GM12878 (cell line): ENCODE measurements at regions not wholly inside any gene's neighbourhood (a gene's known extent, or its start where the extent isn't known, plus 50 kb on each side); places are given as distances from the start of the nearest gene placed in this dataset.

Experiments used
- ATAC-seq: fragments of 200-7000 bp; cut with Tn5 transposase; 3 replicates; pipeline ENCODE4 v1.9.1; 2020; ENCODE audit warnings: mild to moderate bottlenecking, moderate library complexity
- BruUV-seq: library from RNA; stranded (reverse); fragments of 400-500 nt; replicated peaks from 2 replicates; lab custom pipeline; 2021; lab: Mats Ljungman, UMichigan
- CTCF ChIA-PET: fragments of 300-600 bp; sonication (Branson Sonifier 250); formaldehyde crosslinking; extraction: SDS; loops from one replicate; lab custom pipeline; 2021; ENCODE audit warnings: inconsistent platforms; lab: Yijun Ruan, JAX
- POLR2A ChIA-PET: fragments of 350-600 bp; formaldehyde crosslinking; extraction: SDS; loops from one replicate; lab custom pipeline; 2021; ENCODE audit warnings: inconsistent platforms; lab: Charles Lee
- RAD21 ChIA-PET: fragments of 300-600 bp; sonication (Branson Sonifier 250); formaldehyde crosslinking; loops from one replicate; lab custom pipeline; 2023; ENCODE audit warnings: antibody characterized with exemption; ENCODE audit not compliant: unreplicated experiment; lab: Charles Lee
- SMC1A ChIA-PET: fragments of 300-600 bp; sonication (Branson Sonifier 250); formaldehyde crosslinking; loops from one replicate; lab custom pipeline; 2023; ENCODE audit not compliant: unreplicated experiment, uncharacterized antibody; lab: Charles Lee
- DNase-seq: peaks from one replicate; pipeline ENCODE4 v3.0.0-alpha.2; 2011; ENCODE audit warnings: low read depth, low spot score
- FAIRE-seq: peaks from 3 replicates; lab custom pipeline; 2011; peaks lifted over from hg19 to GRCh38; lab: Jason Lieb, UNC
- H2AFZ ChIP-seq: 2 replicates; pipeline ENCODE4 v1.6.0; 2011; ENCODE audit warnings: low read depth, low read length, control low read depth; ENCODE audit not compliant: control insufficient read depth
- H3K27ac ChIP-seq: 2 replicates; pipeline ENCODE4 v1.5.1; 2011; ENCODE audit warnings: control low read depth; ENCODE audit not compliant: control insufficient read depth, insufficient read depth
- H3K27me3 ChIP-seq, 2 experiments: replicated peaks in 1 of 2; 2 replicates each; pipeline versions ENCODE4 v1.6.0 to v1.6.1; 2011; ENCODE audit warnings: low read length in 1 of 2; ENCODE audit not compliant: control insufficient read depth in 2 of 2, insufficient read depth in 2 of 2
- H3K36me3 ChIP-seq, 2 experiments: 2 replicates each; pipeline ENCODE4 v1.5.1; 2011; ENCODE audit warnings: low read length in 1 of 2; ENCODE audit not compliant: control insufficient read depth in 2 of 2, insufficient read depth in 2 of 2
- H3K4me1 ChIP-seq: 2 replicates; pipeline ENCODE4 v1.6.1; 2011; ENCODE audit warnings: mild to moderate bottlenecking, low read length, moderate library complexity, mixed read lengths; ENCODE audit not compliant: control insufficient read depth, insufficient read depth
- H3K4me2 ChIP-seq: 2 replicates; pipeline ENCODE4 v1.6.0; 2011; ENCODE audit warnings: control low read depth; ENCODE audit not compliant: control insufficient read depth, insufficient read depth
- H3K4me3 ChIP-seq: fragments of 200-600 bp; sonication (generic); 2 replicates; pipeline ENCODE4 v1.5.1; 2016
- H3K79me2 ChIP-seq: 2 replicates; pipeline ENCODE4 v1.6.0; 2011; ENCODE audit warnings: low read length; ENCODE audit not compliant: control insufficient read depth, insufficient read depth
- H3K9ac ChIP-seq: 2 replicates; pipeline ENCODE4 v1.8.0; 2011; ENCODE audit warnings: low read length, control low read depth, mixed read lengths; ENCODE audit not compliant: control insufficient read depth, insufficient read depth
- H3K9me3 ChIP-seq: replicated peaks from 3 replicates; pipeline ENCODE4 v1.5.1; 2011; ENCODE audit warnings: mild to moderate bottlenecking, low read length; ENCODE audit not compliant: control insufficient read depth, insufficient read depth
- H4K20me1 ChIP-seq: 2 replicates; pipeline ENCODE4 v1.6.0; 2011; ENCODE audit not compliant: control insufficient read depth, insufficient read depth
- ATF3 ChIP-seq: IDR thresholded peaks from 2 replicates; pipeline ENCODE4 v1.6.1; 2011; ENCODE audit warnings: low read depth, mild to moderate bottlenecking, low read length, moderate library complexity, borderline replicate concordance; ENCODE audit errors: extremely low read depth
- BHLHE40 ChIP-seq, 2 experiments: fragments of 450-650 bp in 1 of 2; IDR thresholded peaks; 2 replicates each; pipeline ENCODE4 v1.6.1; 2011 to 2017; ENCODE audit warnings: low read depth in 2 of 2, borderline replicate concordance in 1 of 2, improper control_type of control experiment in 1 of 2, low read length in 1 of 2, mild to moderate bottlenecking in 1 of 2
- EED ChIP-seq: sonication (generic); IDR thresholded peaks from 2 replicates; pipeline ENCODE4 v1.6.1; 2016; ENCODE audit warnings: antibody characterized with exemption, low read depth
- FOS ChIP-seq: IDR thresholded peaks from 3 replicates; pipeline ENCODE4 v1.6.1; 2011; ENCODE audit warnings: borderline replicate concordance; ENCODE audit not compliant: insufficient read length; ENCODE audit errors: extremely low read depth
- HSF1 ChIP-seq: fragments of 150-350 bp; IDR thresholded peaks from 2 replicates; pipeline ENCODE4 v1.6.1; 2014; ENCODE audit warnings: mild to moderate bottlenecking, low read depth, low read length
- KAT2A ChIP-seq: conservative IDR thresholded peaks from 2 replicates; pipeline ENCODE4 v1.6.1; 2011; ENCODE audit warnings: low read depth, low read length; ENCODE audit not compliant: control insufficient read depth
- MXI1 ChIP-seq: fragments of 150-350 bp; IDR thresholded peaks from 2 replicates; pipeline ENCODE4 v1.6.1; 2011; ENCODE audit warnings: low read depth, mild to moderate bottlenecking, inconsistent platforms, low read length, improper control_type of control experiment
- NFXL1 ChIP-seq: fragments of 450-650 bp; IDR thresholded peaks from 2 replicates; pipeline ENCODE4 v1.6.1; 2017; ENCODE audit warnings: antibody characterized with exemption, mild to moderate bottlenecking, borderline replicate concordance
- NFYA ChIP-seq: IDR thresholded peaks from 2 replicates; pipeline ENCODE4 v1.6.1; 2011; ENCODE audit warnings: low read depth, mild to moderate bottlenecking, low read length, improper control_type of control experiment, borderline replicate concordance
- RFX5 ChIP-seq: IDR thresholded peaks from 2 replicates; pipeline ENCODE4 v1.6.1; 2011; ENCODE audit warnings: low read depth, low read length, improper control_type of control experiment
- STAT1 ChIP-seq: fragments of 450-650 bp; conservative IDR thresholded peaks from 2 replicates; pipeline ENCODE4 v1.6.1; 2014; ENCODE audit warnings: antibody characterized with exemption, mild to moderate bottlenecking
- TAF1 ChIP-seq: IDR thresholded peaks from 2 replicates; pipeline ENCODE4 v1.6.1; 2011; ENCODE audit warnings: mild to moderate bottlenecking, low read depth, low read length, borderline replicate concordance
- WGBS: methylation state at CpG from one replicate; pipeline ENCODE4 v1.1.6; 2016; ENCODE audit warnings: low lambda C conversion rate; ENCODE audit not compliant: insufficient replicate concordance, insufficient coverage; ENCODE audit errors: missing lambda C conversion rate; 5-methylcytosine and 5-hydroxymethylcytosine counted together
- in situ Hi-C: fragments of 300-500 bp; cut with MboI; formaldehyde crosslinking; loops from 9 replicates; pipeline ENCODE4 v1.14.3; 2018; ENCODE audit warnings: mixed read lengths
- intact Hi-C: fragments of 100-400 bp; cut with micrococcal nuclease; formaldehyde crosslinking; loops from one replicate; pipeline ENCODE4 v1.14.2; 2022; ENCODE audit not compliant: unreplicated experiment

GRCh38 chrX:138771047-138771446 is 59.5 kb upstream of the FGF13 start:
- Histone ChIP-seq H3K36me3 (no peaks in the 10 kb centered on the region), H4K20me1 (no peaks in the 10 kb centered on the region), H3K79me2 (no peaks in the 10 kb centered on the region), H3K4me1 (no peaks in the 10 kb centered on the region), H3K4me3 (no peak overlapping the region), H2AFZ (no peak overlapping the region), H3K4me2 (no peak overlapping the region), H3K9ac (no peak overlapping the region), H3K27ac (no peak overlapping the region), H3K9me3 (no peaks in the 10 kb centered on the region), H3K27me3 (no peaks in the 10 kb centered on the region; a peak in 2 of 4 replicates)
- 8% methylated on average over 2 of the region's 2 CpGs for WGBS
- CTCF ChIA-PET, result no interaction called here
- in situ Hi-C loops (loop anchor here (10.0 kb wide), 2 partner anchors 784 to 1184 kb away; no protein-coding TSS in a partner anchor), intact Hi-C loops (no loop called here)
- BruUV-seq, result no TSS peak
- RAD21 ChIA-PET, result no interaction called here
- DNase-seq (no peak), ATAC-seq (no peak), FAIRE-seq (no peak)
- SMC1A ChIA-PET, result interaction anchor here (0.6 kb wide), 1 partner anchor 1123 kb away, joined by 3 read pairs; no protein-coding TSS in a partner anchor
- POLR2A ChIA-PET, result no interaction called here
- no peak for TF ChIP-seq HSF1
- peak; percentile 76; the same call in 1 of the 2 replicates for TF ChIP-seq RFX5

- intact Hi-C loops (no loop called here), in situ Hi-C loops (loop anchor here (10.0 kb wide), 2 partner anchors 785 to 1185 kb away; no protein-coding TSS in a partner anchor)
- FAIRE-seq, result no peak
- no peaks in the 10 kb centered on the region for H3K36me3 ChIP-seq
- H3K79me2 ChIP-seq, result no peaks in the 10 kb centered on the region
- ChIA-PET POLR2A (no interaction called here), SMC1A (no interaction called here), RAD21 (no interaction called here), CTCF (no interaction called here)
- 49% methylated on average over 2 of the region's 2 CpGs for WGBS
- no peak overlapping the region for H3K4me3 ChIP-seq
- no peak overlapping the region for H3K27ac ChIP-seq
- no peak overlapping the region for H2AFZ ChIP-seq
- ATAC-seq, result no peak
- TF ChIP-seq EED (no peak), ATF3 (no peak), MXI1 (no peak), STAT1 (no peak), FOS (no peak), NFYA (no peak), NFXL1 (no peak), BHLHE40 (IDR thresholded peaks at IDR 0.05; ENCODE audit: borderline replicate concordance in 1 of 2, low read depth in 2 of 2, low read length in 1 of 2) (no peak), KAT2A (no peak), TAF1 (no peak)
- DNase-seq, result no peak
- H3K9ac ChIP-seq, result no peak overlapping the region
- H3K4me2 ChIP-seq, result no peak overlapping the region
- BruUV-seq, result no TSS peak
- H3K27me3 ChIP-seq, result no peaks in the 10 kb centered on the region; a peak in 2 of 4 replicates
- H3K4me1 ChIP-seq, result no peaks in the 10 kb centered on the region
- H4K20me1 ChIP-seq, result no peaks in the 10 kb centered on the region
- no peaks in the 10 kb centered on the region for H3K9me3 ChIP-seq
Measured at GRCh38 chrX:138769918-138770317, 58.4 kb upstream of the FGF13 start.
